GM21528 (cell line): ENCODE measurements at regions not wholly inside any gene's neighbourhood (a gene's known extent, or its start where the extent isn't known, plus 50 kb on each side); places are given as distances from the start of the nearest gene placed in this dataset.
"Not testable (repeated sequence)": the region's sequence is repeated elsewhere in the genome, so short reads cannot be mapped to it uniquely, and the experiment has no call there.

Experiments
- ATAC-seq: cut with Tn5 transposase; IDR thresholded peaks from one replicate; pipeline ENCODE4 v1.9.1; 2021; ENCODE audit warnings: mild to moderate bottlenecking, moderate library complexity; ENCODE audit not compliant: unreplicated experiment, low FRiP score

GRCh38 chr2:187774551-187775071 is 220.4 kb upstream of the TFPI start:
- no peak for ATAC-seq

GRCh38 chr2:187775196-187775595 is 221.0 kb upstream of the TFPI start:
- no peak for ATAC-seq

- ATAC-seq = no peak
Observed at GRCh38 chr2:187775651-187776050, 221.4 kb upstream of the TFPI start.

GRCh38 chr2:187782301-187782700 is 228.1 kb upstream of the TFPI start:
- no peak for ATAC-seq

- ATAC-seq = no peak
Observed at GRCh38 chr2:187783446-187783845, 229.2 kb upstream of the TFPI start.

GRCh38 chr2:187784138-187784537 is 229.9 kb upstream of the TFPI start:
- not testable (repeated sequence) for ATAC-seq

- no peak for ATAC-seq
Observed at GRCh38 chr2:187799601-187800000, 245.4 kb upstream of the TFPI start.

GRCh38 chr2:187803816-187804215 is 249.6 kb upstream of the TFPI start:
- ATAC-seq = no peak

- no peak for ATAC-seq
Observed at GRCh38 chr2:187815113-187815512, 260.9 kb upstream of the TFPI start.

GRCh38 chr2:187819624-187820023 is 265.4 kb upstream of the TFPI start:
- ATAC-seq = no peak

GRCh38 chr2:187825108-187825507 is 270.9 kb upstream of the TFPI start:
- no peak for ATAC-seq

GRCh38 chr2:187826023-187826422 is 271.8 kb upstream of the TFPI start:
- no peak for ATAC-seq

- ATAC-seq = no peak
Observed at GRCh38 chr2:187834787-187835186, 280.6 kb upstream of the TFPI start.

GRCh38 chr2:187838690-187839089 is 284.5 kb upstream of the TFPI start:
- ATAC-seq = no peak

- ATAC-seq = no peak
Observed at GRCh38 chr2:187842315-187842714, 288.1 kb upstream of the TFPI start.

GRCh38 chr2:187842978-187843847 is 289.0 kb upstream of the TFPI start:
- ATAC-seq = peak; percentile 70

- ATAC-seq = no peak
Observed at GRCh38 chr2:187847245-187848208, 293.3 kb upstream of the TFPI start.

- no peak for ATAC-seq
Observed at GRCh38 chr2:187851955-187852561, 297.8 kb upstream of the TFPI start.

GRCh38 chr2:187853381-187853791 is 299.2 kb upstream of the TFPI start:
- no peak for ATAC-seq

- ATAC-seq = no peak
Observed at GRCh38 chr2:187854801-187855200, 300.6 kb upstream of the TFPI start.

- no peak for ATAC-seq
Observed at GRCh38 chr2:187855689-187856088, 301.5 kb upstream of the TFPI start.
